Peyer's patch (tissue), 4 donors: ENCODE measurements at regions not wholly inside any gene's neighbourhood (a gene's known extent, or its start where the extent isn't known, plus 50 kb on each side); places are given as distances from the start of the nearest gene placed in this dataset.

Source experiments
- DNase-seq, 3 donors: peaks; one replicate each; pipeline ENCODE4 v3.0.0-alpha.2; 2017 to 2019
- H3K27ac ChIP-seq, 4 donors: fragments of 200-600 bp; sonication (generic); one replicate each; pipeline ENCODE4 v1.5.1; 2016 to 2019
- H3K27me3 ChIP-seq, 2 donors: fragments of 200-600 bp; sonication (generic); one replicate each; pipeline ENCODE4 v1.5.1; 2019
- H3K36me3 ChIP-seq, 3 donors: fragments of 200-600 bp; sonication (generic); one replicate each; pipeline ENCODE4 v1.5.1; 2016 to 2019
- H3K4me1 ChIP-seq, 4 donors: fragments of 200-600 bp; sonication (generic); one replicate each; pipeline ENCODE4 v1.5.1; 2016 to 2019
- H3K4me3 ChIP-seq, 4 donors: fragments of 200-600 bp; sonication (generic); 1 replicate in 3 of 4; 2 replicates in 1 of 4; pipeline ENCODE4 v1.5.1; 2016 to 2019; ENCODE audit warnings: mild to moderate bottlenecking in 1 of 4
- H3K9me3 ChIP-seq, 4 donors: fragments of 200-600 bp; sonication (generic); one replicate each; pipeline ENCODE4 v1.5.1; 2016 to 2019; ENCODE audit warnings: mild to moderate bottlenecking in 1 of 4
- POLR2A ChIP-seq, 2 donors: fragments of 450-650 bp; IDR thresholded peaks; one replicate each; pipeline ENCODE4 v1.5.1; 2017; ENCODE audit warnings: antibody characterized with exemption in 2 of 2, mild to moderate bottlenecking in 2 of 2, moderate library complexity in 2 of 2
- TF ChIP-seq, protein P1 (sequence below), 6 experiments: fragments of 450-650 bp in 4 of 6; fragments of 200-600 bp in 2 of 6; sonication (generic) in 1 of 6; IDR thresholded peaks; one replicate each; pipeline ENCODE4 v1.5.1; 2017 to 2019; ENCODE audit warnings: antibody characterized with exemption in 6 of 6, mild to moderate bottlenecking in 3 of 6, moderate library complexity in 1 of 6

- Histone ChIP-seq H3K36me3 (no peaks in the 10 kb centered on the region), H3K27ac (no peak overlapping the region), H3K9me3 (peaks cover 0 to 4% (median 0%) of the 10 kb centered on the region in 4 donors), H3K4me1 (no peaks in the 10 kb centered on the region), H3K27me3 (no peaks in the 10 kb centered on the region), H3K4me3 (no peak overlapping the region)
- DNase-seq: no peak
- TF ChIP-seq, protein P1, sequence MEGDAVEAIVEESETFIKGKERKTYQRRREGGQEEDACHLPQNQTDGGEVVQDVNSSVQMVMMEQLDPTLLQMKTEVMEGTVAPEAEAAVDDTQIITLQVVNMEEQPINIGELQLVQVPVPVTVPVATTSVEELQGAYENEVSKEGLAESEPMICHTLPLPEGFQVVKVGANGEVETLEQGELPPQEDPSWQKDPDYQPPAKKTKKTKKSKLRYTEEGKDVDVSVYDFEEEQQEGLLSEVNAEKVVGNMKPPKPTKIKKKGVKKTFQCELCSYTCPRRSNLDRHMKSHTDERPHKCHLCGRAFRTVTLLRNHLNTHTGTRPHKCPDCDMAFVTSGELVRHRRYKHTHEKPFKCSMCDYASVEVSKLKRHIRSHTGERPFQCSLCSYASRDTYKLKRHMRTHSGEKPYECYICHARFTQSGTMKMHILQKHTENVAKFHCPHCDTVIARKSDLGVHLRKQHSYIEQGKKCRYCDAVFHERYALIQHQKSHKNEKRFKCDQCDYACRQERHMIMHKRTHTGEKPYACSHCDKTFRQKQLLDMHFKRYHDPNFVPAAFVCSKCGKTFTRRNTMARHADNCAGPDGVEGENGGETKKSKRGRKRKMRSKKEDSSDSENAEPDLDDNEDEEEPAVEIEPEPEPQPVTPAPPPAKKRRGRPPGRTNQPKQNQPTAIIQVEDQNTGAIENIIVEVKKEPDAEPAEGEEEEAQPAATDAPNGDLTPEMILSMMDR (IDR thresholded peaks at IDR 0.05): no peak
- TF ChIP-seq POLR2A (IDR thresholded peaks at IDR 0.05): no peak
These were observed 435.0 kb upstream of the ATP10A start for GRCh38 chr15:26298010-26298658.

- no peak for DNase-seq
- Histone ChIP-seq H3K4me1 (no peaks in the 10 kb centered on the region), H3K36me3 (no peaks in the 10 kb centered on the region), H3K9me3 (peaks cover 0 to 4% (median 0%) of the 10 kb centered on the region in 4 donors), H3K4me3 (no peak overlapping the region), H3K27me3 (no peaks in the 10 kb centered on the region), H3K27ac (no peak overlapping the region)
- TF ChIP-seq, protein P1 (IDR thresholded peaks at IDR 0.05): no peak
- TF ChIP-seq POLR2A (IDR thresholded peaks at IDR 0.05): no peak
These were observed 432.4 kb upstream of the ATP10A start for GRCh38 chr15:26295336-26296085.

GRCh38 chr15:26294059-26294689, 431.0 kb upstream of the ATP10A start:
- Histone ChIP-seq H3K9me3 (peaks cover 0 to 4% (median 0%) of the 10 kb centered on the region in 4 donors), H3K4me1 (no peaks in the 10 kb centered on the region), H3K27me3 (no peaks in the 10 kb centered on the region), H3K4me3 (no peak overlapping the region), H3K27ac (no peak overlapping the region), H3K36me3 (no peaks in the 10 kb centered on the region)
- TF ChIP-seq, protein P1 (IDR thresholded peaks at IDR 0.05): no peak
- no peak for TF ChIP-seq POLR2A (IDR thresholded peaks at IDR 0.05)
- no peak for DNase-seq

DNA sequence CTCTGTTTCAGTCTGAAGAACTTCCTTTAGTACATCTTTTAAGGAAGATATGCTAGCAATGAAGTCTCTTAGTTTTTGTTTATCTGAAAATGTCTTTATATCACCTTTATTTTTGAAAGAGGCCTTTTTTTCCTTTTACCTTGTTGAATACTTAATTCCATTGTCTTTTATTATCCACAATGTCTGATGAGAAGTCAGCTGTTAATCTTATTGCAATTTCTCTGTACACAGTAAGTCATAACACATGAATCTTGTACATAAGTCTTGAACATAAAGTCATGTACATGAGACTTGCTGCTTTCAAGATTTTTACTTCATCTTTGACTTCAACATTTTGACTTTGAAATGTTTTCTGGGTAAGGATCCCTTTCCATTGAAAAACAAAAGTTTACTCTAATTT, 424.3 kb upstream of the ATP10A start:
- Histone ChIP-seq H3K27ac (no peak overlapping the region), H3K4me1 (no peaks in the 10 kb centered on the region), H3K27me3 (no peaks in the 10 kb centered on the region), H3K9me3 (peaks cover 0 to 12% (median 0%) of the 10 kb centered on the region in 4 donors), H3K36me3 (no peaks in the 10 kb centered on the region), H3K4me3 (no peak overlapping the region)
- no peak for DNase-seq
- TF ChIP-seq, protein P1 (IDR thresholded peaks at IDR 0.05): no peak

DNA sequence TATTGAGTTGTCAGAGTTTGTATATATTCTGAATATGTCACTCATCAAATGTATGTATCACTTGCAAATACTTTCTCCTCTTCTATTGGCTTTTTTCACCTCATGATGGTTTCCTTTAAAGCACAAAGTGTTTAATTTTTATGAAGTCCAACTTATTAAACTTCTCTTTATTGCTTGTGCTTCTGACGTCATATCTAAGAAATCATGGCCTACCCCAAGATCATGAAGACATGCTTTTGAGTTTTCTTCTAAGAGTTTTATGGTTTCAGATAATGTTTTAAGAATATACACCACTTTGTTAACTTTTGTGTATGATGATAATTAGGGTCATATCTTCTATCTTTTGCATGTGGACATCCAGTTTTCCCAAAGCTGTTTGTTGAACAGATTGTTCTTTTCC, 417.2 kb upstream of the ATP10A start:
- Histone ChIP-seq H3K36me3 (no peaks in the 10 kb centered on the region), H3K27ac (no peak overlapping the region), H3K4me1 (no peaks in the 10 kb centered on the region), H3K4me3 (no peak overlapping the region), H3K27me3 (no peaks in the 10 kb centered on the region), H3K9me3 (peaks cover 0 to 3% (median 0%) of the 10 kb centered on the region in 4 donors)
- DNase-seq: no peak
- TF ChIP-seq, protein P1 (IDR thresholded peaks at IDR 0.05): no peak
- no peak for TF ChIP-seq POLR2A (IDR thresholded peaks at IDR 0.05)
